Ishikawa (cell line): ENCODE measurements at regions not wholly inside any gene's neighbourhood (a gene's known extent, or its start where the extent isn't known, plus 50 kb on each side); places are given as distances from the start of the nearest gene placed in this dataset.

Experiments used
- CEBPB ChIP-seq: IDR thresholded peaks from 2 replicates; pipeline ENCODE4 v1.6.1; 2012
- CREB1 ChIP-seq: IDR thresholded peaks from 2 replicates; pipeline ENCODE4 v1.6.1; 2012; ENCODE audit warnings: low read depth
- EGR1 ChIP-seq: IDR thresholded peaks from 2 replicates; pipeline ENCODE4 v1.6.1; 2012
- EP300 ChIP-seq: IDR thresholded peaks from 2 replicates; pipeline ENCODE4 v1.6.1; 2012; ENCODE audit warnings: borderline replicate concordance
- FOXM1 ChIP-seq: IDR thresholded peaks from 2 replicates; pipeline ENCODE4 v1.6.1; 2012; ENCODE audit warnings: low read depth, borderline replicate concordance
- MAX ChIP-seq: IDR thresholded peaks from 2 replicates; pipeline ENCODE4 v1.6.1; 2012
- NFIC ChIP-seq: IDR thresholded peaks from 2 replicates; pipeline ENCODE4 v1.6.1; 2012
- RAD21 ChIP-seq: IDR thresholded peaks from 2 replicates; pipeline ENCODE4 v1.6.1; 2012; ENCODE audit warnings: low read depth
- REST ChIP-seq: IDR thresholded peaks from 2 replicates; pipeline ENCODE4 v1.6.1; 2012; ENCODE audit warnings: low read depth, mild to moderate bottlenecking
- TAF1 ChIP-seq: IDR thresholded peaks from 2 replicates; pipeline ENCODE4 v1.6.1; 2012; ENCODE audit warnings: low read depth, mild to moderate bottlenecking
- TCF12 ChIP-seq: IDR thresholded peaks from 2 replicates; pipeline ENCODE4 v1.6.1; 2012; ENCODE audit warnings: low read depth
- TEAD4 ChIP-seq: IDR thresholded peaks from 2 replicates; pipeline ENCODE4 v1.6.1; 2012
- USF1 ChIP-seq: IDR thresholded peaks from 2 replicates; pipeline ENCODE4 v1.6.1; 2012
- YY1 ChIP-seq: IDR thresholded peaks from 2 replicates; pipeline ENCODE4 v1.6.1; 2012; ENCODE audit warnings: low read depth
- ZBTB7A ChIP-seq: IDR thresholded peaks from 2 replicates; pipeline ENCODE4 v1.6.1; 2012; ENCODE audit warnings: low read depth

- TF ChIP-seq FOXM1 (no peak), USF1 (no peak), NFIC (no peak), CREB1 (no peak), YY1 (no peak), CEBPB (no peak), TEAD4 (no peak), RAD21 (no peak), TAF1 (no peak), EP300 (no peak), EGR1 (no peak), TCF12 (no peak), MAX (no peak), REST (no peak), ZBTB7A (no peak)
These were observed 65.3 kb downstream of the FASLG start for GRCh38 chr1:172724232-172724631.

GRCh38 chr1:172724765-172725613 lies 66.1 kb downstream of the FASLG start:
- TF ChIP-seq TCF12 = no peak
- TF ChIP-seq EGR1 = no peak
- no peak for TF ChIP-seq REST
- TF ChIP-seq CREB1 = no peak
- TF ChIP-seq FOXM1 = no peak
- TF ChIP-seq TAF1 = no peak
- TF ChIP-seq NFIC = no peak
- TF ChIP-seq EP300 = no peak
- TF ChIP-seq ZBTB7A = no peak
- TF ChIP-seq CEBPB = no peak
- TF ChIP-seq YY1 = no peak
- no peak for TF ChIP-seq USF1
- TF ChIP-seq TEAD4 = no peak
- TF ChIP-seq MAX = no peak
- TF ChIP-seq RAD21 = no peak

GRCh38 chr1:172726740-172727139 lies 67.8 kb downstream of the FASLG start:
- no peak for TF ChIP-seq NFIC
- no peak for TF ChIP-seq YY1
- no peak for TF ChIP-seq TEAD4
- TF ChIP-seq EP300 = no peak
- no peak for TF ChIP-seq USF1
- TF ChIP-seq TCF12 = no peak
- no peak for TF ChIP-seq FOXM1
- no peak for TF ChIP-seq CREB1
- no peak for TF ChIP-seq TAF1
- TF ChIP-seq RAD21 = no peak
- no peak for TF ChIP-seq CEBPB
- no peak for TF ChIP-seq ZBTB7A
- TF ChIP-seq MAX = no peak
- TF ChIP-seq EGR1 = no peak
- no peak for TF ChIP-seq REST
